ENCODE measurements at regions not wholly inside any gene's neighbourhood (a gene's known extent, or its start where the extent isn't known, plus 50 kb on each side); places are given as distances from the start of the nearest gene placed in this dataset.
"Not testable (repeated sequence)": the region's sequence is repeated elsewhere in the genome, so short reads cannot be mapped to it uniquely, and the experiment has no call there.

DNA sequence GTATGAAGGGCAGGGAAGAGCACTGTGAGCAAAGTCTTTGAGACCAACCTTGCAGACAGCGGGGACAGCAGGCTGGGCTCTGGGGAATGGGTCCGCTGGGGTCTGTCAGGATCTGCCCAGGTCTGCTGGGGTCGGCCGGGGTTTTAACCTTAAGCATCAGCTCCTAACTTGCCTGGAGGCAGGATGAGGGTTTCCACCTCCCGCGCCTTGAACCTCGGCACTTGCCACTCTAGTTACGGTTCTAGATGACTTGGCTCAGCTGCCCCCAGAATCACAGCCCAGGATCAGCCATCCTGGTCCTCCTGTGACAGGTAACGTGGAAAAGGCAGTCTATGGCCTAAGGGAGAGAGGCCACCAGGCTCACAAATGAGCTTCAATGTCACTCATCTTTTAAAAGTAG, 50.4 kb upstream of the CACUL1 start:
- no peak for DNase-seq

- no peak for DNase-seq
Measured at GRCh38 chr10:118807512-118808305, 52.9 kb upstream of the CACUL1 start.

DNA sequence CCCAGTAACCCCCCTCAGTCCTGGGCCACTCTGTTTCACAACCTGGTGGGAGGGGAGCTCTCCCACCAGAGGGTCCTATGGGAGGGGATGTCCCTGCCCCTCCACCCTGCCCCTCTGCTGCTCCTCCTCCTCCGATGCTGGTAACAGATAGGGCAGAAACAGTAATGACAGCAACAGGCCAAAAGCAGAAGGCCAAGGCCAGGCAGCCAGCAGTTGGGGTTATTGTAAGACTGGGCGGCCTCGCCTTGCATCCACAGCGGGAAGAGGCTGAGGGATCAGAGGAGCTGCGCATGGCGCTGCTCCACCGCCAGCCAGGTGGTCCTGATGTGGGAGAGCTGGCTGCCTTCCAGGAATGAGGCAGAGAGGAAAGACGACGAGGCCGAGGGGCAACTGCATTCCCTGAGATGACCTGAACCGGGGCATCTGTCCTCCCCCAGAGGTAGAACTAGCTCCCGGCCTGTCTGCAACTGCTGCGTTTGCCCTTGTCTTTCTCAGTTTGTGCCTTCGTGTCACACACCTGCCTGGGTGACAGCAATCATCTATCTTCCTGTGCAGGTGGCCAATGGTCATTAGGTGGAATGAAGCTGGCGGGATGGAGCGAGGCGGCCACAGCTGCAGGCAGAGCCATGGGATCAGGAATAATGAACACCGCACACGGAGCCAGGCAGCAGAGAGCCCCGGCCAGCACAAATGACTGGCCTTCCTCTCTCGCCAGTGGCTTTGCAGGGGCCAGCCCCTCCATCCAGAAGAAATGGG, 54.0 kb upstream of the CACUL1 start:
- no peak for DNase-seq

DNA sequence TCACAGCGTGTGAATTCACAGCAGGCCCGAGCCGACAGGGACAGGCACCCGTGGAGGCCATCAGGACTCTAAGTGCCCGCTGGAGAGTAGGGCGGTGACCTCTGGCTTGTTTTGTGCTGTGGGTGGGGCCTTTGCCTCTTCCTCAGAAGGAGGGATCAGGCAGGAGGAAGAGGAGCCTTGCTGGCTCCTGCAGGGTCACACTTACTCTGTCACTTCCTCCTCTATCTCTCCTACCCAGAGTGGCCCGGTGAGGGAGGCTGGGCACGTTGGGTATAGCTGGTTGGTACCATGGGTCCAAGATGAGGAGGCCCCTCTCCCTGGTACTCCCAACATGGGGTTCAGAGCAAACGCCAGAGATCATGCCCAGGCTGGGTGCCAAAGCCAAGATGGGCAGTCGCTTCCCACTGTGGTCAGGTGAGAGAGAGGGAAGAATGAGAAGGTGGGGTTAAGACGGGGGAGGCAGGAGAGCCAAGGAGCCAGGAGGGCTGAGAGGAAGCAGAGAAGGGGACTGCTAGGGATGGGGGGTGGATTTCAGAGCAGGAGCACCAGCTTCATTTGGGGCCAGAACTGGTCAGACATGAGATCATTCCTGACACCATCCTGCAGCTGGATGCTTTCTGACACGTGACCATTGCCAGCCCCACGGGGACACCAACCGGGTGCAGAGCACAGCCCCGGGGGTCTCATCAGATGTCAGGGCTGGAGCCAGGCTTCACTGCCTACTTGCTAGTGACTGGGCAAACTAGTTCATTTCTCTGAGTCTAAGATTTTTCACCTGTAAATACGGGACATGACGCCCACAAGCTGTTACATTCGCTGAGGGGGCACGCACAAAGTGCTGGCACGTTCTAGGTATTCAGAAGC, 54.8 kb upstream of the CACUL1 start:
- DNase-seq, result no peak

- no peak for DNase-seq
Measured at GRCh38 chr10:118810796-118811505, 56.2 kb upstream of the CACUL1 start.

DNA sequence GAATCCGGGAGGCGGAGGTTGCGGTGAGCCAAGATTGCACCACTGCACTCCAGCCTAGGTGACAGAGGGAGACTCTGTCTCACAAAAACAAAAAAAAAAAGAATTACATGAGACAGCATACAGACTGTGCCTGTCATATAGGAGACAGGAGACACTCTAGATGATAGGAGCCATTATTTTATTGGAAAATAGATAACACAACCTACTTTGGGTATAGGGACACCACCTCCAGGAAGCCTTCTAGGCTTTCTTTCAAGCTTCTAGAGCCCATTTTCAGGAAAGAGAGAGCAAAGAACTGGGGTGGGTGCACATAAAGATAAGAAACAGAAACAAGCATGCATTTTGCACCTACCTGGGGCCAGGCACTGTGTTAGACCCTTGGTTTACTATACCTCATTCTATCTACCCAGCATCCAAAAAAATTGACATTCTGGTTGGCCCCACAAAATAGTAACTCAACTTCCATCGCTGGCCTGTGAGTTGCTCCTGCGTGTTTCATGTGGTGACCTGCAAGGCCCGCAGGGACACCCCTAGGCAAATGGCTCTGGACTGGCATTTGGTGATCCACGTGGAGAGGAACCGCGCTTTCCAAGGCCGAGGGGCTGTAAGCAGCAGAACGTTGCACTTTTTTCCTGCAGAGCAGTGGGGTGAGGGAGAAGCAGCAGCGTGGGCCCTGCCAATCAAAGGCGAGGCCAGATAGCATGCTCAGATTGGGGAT, 57.1 kb upstream of the CACUL1 start:
- no peak for DNase-seq

GRCh38 chr10:118812393-118812740, 57.6 kb upstream of the CACUL1 start:
- DNase-seq, result no peak

- DNase-seq, result not testable (repeated sequence)
Measured at GRCh38 chr10:118813001-118813400, 58.2 kb upstream of the CACUL1 start.

DNA sequence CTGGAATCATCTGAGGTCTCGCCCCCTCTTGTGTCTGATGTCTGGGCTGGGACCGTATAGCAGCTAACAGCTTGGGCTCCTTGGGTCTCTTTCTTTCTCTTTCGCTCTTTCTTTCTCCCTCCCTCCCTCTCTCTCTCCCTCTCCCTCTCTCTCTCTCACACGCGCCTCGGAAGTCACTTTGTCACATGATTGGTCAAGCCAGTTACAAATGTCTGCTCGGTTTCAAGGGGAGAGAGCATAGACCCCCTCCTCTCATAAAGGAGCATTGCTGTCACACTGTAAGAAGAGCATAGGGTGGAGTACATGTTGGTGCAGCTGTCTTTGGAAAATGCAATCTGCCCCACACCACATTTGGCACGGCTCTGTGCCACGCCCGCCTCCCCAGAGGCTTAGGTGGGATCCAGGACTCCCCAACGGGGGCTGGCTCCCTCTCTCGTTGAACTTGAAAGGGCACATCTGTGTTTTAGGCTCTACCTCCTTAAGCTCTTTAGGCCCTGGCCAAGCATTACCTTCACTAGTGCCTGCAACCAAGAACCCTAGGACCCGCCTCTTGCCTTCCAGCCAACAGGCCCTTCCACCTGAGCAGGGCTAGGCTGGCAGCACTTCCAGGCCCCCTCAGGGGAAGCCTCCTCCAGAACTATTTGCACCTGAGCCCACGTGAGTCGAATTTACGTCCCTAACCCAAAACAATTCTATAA, 61.9 kb upstream of the CACUL1 start:
- no peak for DNase-seq

- DNase-seq, result no peak
Measured at GRCh38 chr10:118817328-118818068, 62.7 kb upstream of the CACUL1 start.

- DNase-seq, result no peak
Measured at GRCh38 chr10:118818621-118819221, 64.0 kb upstream of the CACUL1 start.

DNA sequence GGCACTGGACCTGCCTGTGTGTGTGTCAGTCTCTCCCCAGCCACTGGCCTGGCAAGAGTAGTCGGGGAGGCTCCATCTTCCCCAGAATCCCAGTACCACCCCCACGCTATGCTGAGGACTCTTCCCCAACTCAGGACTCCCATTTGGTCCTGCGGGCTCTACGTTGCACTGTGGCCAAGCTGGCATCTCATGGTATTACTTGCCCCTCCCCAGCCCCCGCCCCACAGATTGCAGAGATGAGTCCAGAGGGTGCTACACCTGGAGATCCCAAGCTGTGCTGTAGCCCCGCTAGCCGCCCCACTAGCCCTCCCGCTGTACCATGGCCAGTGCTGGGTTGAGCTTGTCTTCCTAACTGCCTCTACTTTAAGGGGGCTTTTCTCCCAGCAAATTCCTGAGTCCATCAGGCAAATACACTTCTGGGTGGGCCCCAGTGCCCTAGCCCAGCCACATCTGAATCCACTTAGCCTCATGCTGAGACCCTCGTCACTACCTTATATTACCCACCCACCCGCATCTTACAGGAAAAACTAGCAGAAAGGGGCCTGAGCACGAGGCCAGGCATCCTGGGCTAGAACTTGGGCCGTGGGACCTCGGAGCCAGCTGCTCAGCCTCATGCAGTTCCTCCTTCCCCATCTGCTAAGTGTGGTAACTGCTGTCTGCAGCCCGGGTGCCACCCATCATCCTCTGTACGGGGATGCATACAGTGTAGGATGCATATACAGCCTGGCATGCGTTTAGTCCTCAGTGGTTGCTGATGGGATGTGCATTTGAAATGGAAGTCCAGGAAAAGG, 65.8 kb upstream of the CACUL1 start:
- no peak for DNase-seq

GRCh38 chr10:118823256-118823907, 68.6 kb upstream of the CACUL1 start:
- DNase-seq, result no peak

GRCh38 chr10:118827053-118827452, 72.3 kb upstream of the CACUL1 start:
- no peak for DNase-seq

GRCh38 chr10:118827466-118828155, 72.8 kb upstream of the CACUL1 start:
- no peak for DNase-seq

DNA sequence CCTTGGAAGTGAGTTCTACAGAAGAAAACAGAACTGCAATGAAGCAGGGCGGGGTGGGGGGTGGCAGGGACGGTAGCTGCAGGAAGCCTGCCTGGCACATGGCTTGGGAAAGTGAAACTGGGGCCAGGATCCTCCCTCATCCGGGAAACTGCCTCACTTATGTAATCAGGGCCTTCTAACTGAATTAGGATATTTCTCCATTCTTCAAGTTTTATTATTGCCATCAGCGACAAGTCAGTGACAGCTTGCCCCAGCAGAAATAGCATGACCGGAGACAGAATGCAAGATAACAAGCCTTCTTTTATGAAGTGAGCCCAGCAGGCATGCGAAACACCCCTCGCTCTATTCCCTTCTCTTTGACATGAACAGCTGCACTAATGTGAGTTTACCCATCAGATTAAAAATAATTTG, 77.5 kb upstream of the CACUL1 start:
- DNase-seq, result no peak

DNA sequence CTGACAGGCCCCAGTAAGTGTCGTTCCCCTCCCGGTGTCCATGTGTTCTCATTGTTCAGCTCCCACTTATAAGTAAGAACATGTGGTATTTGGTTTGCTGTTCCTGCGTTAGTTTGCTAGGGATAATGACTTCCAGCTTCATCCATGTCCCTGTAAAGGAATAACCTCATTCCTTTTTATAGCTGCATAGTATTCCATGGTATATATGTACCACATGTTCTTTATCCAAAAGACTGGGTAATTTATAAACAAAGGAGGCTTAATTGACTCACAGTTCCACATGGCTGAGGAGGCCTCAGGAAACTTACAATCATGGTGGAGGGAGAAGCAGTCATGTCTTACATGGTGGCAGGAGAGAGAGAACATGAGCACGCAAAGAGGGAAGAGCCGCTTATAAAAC, 79.6 kb upstream of the CACUL1 start:
- DNase-seq, result not testable (repeated sequence)

DNA sequence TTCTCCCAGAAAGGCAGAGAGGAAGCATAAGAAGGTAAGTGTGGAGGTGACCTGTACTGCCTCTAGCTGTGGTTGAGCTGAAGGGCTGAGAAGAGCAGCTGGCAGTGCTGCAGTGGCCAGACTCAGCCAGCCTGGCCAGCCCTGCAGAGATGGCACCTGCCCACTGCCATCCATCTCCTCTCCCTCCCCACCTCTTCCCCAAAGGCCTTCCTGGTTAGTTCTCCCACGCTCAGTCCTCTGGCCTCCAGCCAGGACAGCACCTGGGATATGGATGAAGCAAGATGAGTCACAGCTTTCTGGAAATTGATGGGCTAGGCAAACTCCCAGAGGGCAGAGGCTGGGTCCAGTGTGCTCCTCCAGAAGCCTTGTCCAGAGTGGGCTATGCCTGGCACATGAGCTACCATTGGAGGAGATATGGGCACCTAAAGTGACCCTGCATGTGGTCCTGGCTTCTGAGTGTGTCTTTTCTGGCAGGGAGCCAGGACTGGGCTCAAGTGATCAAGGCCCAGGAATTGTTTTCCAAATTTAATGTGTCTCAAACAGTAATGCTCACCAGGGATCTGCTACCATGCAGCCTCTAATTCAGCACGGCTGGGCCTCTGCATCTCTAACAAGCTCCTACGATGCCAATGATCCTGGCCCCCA, 81.0 kb upstream of the CACUL1 start:
- DNase-seq, result no peak
